HG02885 (cell line): ENCODE measurements at regions not wholly inside any gene's neighbourhood (a gene's known extent, or its start where the extent isn't known, plus 50 kb on each side); places are given as distances from the start of the nearest gene placed in this dataset.
"Not testable (repeated sequence)": the region's sequence is repeated elsewhere in the genome, so short reads cannot be mapped to it uniquely, and the experiment has no call there.

ENCODE experiments used
- ATAC-seq: cut with Tn5 transposase; IDR thresholded peaks from one replicate; pipeline ENCODE4 v1.9.1; 2021; ENCODE audit warnings: mild to moderate bottlenecking; ENCODE audit not compliant: unreplicated experiment, poor library complexity

- ATAC-seq: no peak
These were observed 88.2 kb downstream of the CPN2 start for GRCh38 chr3:194262925-194263305.

GRCh38 chr3:194264631-194265504, 86.3 kb downstream of the CPN2 start:
- not testable (repeated sequence) for ATAC-seq

GRCh38 chr3:194265505-194265892, 85.6 kb downstream of the CPN2 start:
- ATAC-seq: no peak

- no peak for ATAC-seq
These were observed 84.8 kb downstream of the CPN2 start for GRCh38 chr3:194265996-194266964.

- ATAC-seq: no peak
These were observed 83.1 kb downstream of the CPN2 start for GRCh38 chr3:194267744-194268653.

GRCh38 chr3:194268654-194269512, 82.2 kb downstream of the CPN2 start:
- ATAC-seq: no peak

GRCh38 chr3:194269610-194270145, 81.5 kb downstream of the CPN2 start:
- ATAC-seq: no peak

- no peak for ATAC-seq
These were observed 80.3 kb downstream of the CPN2 start for GRCh38 chr3:194270627-194271459.

- no peak for ATAC-seq
These were observed 79.6 kb downstream of the CPN2 start for GRCh38 chr3:194271460-194272035.

- no peak for ATAC-seq
These were observed 78.9 kb downstream of the CPN2 start for GRCh38 chr3:194272221-194272620.

GRCh38 chr3:194272861-194273742, 78.0 kb downstream of the CPN2 start:
- ATAC-seq: no peak

- no peak for ATAC-seq
These were observed 77.3 kb downstream of the CPN2 start for GRCh38 chr3:194273743-194274310.

GRCh38 chr3:194274424-194275085, 76.6 kb downstream of the CPN2 start:
- ATAC-seq: no peak

- ATAC-seq: no peak
These were observed 75.8 kb downstream of the CPN2 start for GRCh38 chr3:194275291-194275690.

- ATAC-seq: no peak
These were observed 75.4 kb downstream of the CPN2 start for GRCh38 chr3:194275721-194276120.

GRCh38 chr3:194276768-194277103, 74.4 kb downstream of the CPN2 start:
- ATAC-seq: no peak
